Subcutaneous abdominal adipose tissue (tissue), 5 donors: ENCODE measurements at regions not wholly inside any gene's neighbourhood (a gene's known extent, or its start where the extent isn't known, plus 50 kb on each side); places are given as distances from the start of the nearest gene placed in this dataset.
"Not testable (repeated sequence)": the region's sequence is repeated elsewhere in the genome, so short reads cannot be mapped to it uniquely, and the experiment has no call there.

Experiments used
- H3K27ac ChIP-seq: one replicate; pipeline ENCODE4 v1.7.0; 2013; ENCODE audit warnings: low read depth, mild to moderate bottlenecking, inconsistent platforms, low read length, moderate library complexity
- H3K27me3 ChIP-seq, 5 donors: one replicate each; pipeline ENCODE4 v1.7.0; 2013; ENCODE audit warnings: low read length in 5 of 5, inconsistent platforms in 1 of 5; ENCODE audit not compliant: control insufficient read depth in 5 of 5, insufficient read depth in 4 of 5
- H3K36me3 ChIP-seq, 5 donors: one replicate each; pipeline ENCODE4 v1.7.0; 2013; ENCODE audit warnings: low read length in 5 of 5; ENCODE audit not compliant: control insufficient read depth in 5 of 5, insufficient read depth in 5 of 5
- H3K4me1 ChIP-seq, 5 donors: one replicate each; pipeline ENCODE4 v1.7.0; 2013; ENCODE audit warnings: low read length in 5 of 5, mild to moderate bottlenecking in 3 of 5, moderate library complexity in 1 of 5; ENCODE audit not compliant: control insufficient read depth in 5 of 5, insufficient read depth in 5 of 5
- H3K4me3 ChIP-seq, 5 donors: one replicate each; pipeline ENCODE4 v1.7.0; 2013; ENCODE audit warnings: low read length in 5 of 5, low read depth in 1 of 5
- H3K9ac ChIP-seq, 5 donors: one replicate each; pipeline ENCODE4 v1.7.0; 2013; ENCODE audit warnings: low read length in 5 of 5, mild to moderate bottlenecking in 4 of 5, moderate library complexity in 3 of 5
- H3K9me3 ChIP-seq, 5 donors: one replicate each; pipeline ENCODE4 v1.7.0; 2013; ENCODE audit warnings: low read length in 5 of 5; ENCODE audit not compliant: control insufficient read depth in 5 of 5
- donor health status: healthy.
- donor health status: healthy.
- donor health status: healthy.
- donor health status: healthy.
- donor health status: healthy.

GRCh38 chr3:33982949-33983348 lies 184.5 kb downstream of the PDCD6IP start:
- not testable (repeated sequence) for H3K27ac ChIP-seq, H3K9ac ChIP-seq, H3K4me1 ChIP-seq, H3K9me3 ChIP-seq, H3K36me3 ChIP-seq, H3K27me3 ChIP-seq, H3K4me3 ChIP-seq

GRCh38 chr3:33989229-33989628 lies 190.8 kb downstream of the PDCD6IP start:
- H3K27ac ChIP-seq: no peak overlapping the region

GRCh38 chr3:33991673-33992072 lies 193.2 kb downstream of the PDCD6IP start:
- no peaks in the 10 kb centered on the region for H3K4me1 ChIP-seq
- peaks cover 0 to 9% (median 0%) of the 10 kb centered on the region in 5 donors for H3K9me3 ChIP-seq
- H3K4me3 ChIP-seq: no peak overlapping the region
- peaks cover 0 to 6% (median 0%) of the 10 kb centered on the region in 5 donors for H3K27me3 ChIP-seq
- no peak overlapping the region for H3K27ac ChIP-seq
- no peak overlapping the region for H3K9ac ChIP-seq
- H3K36me3 ChIP-seq: no peaks in the 10 kb centered on the region

More at GRCh38 chr3:33989229-33989628, 190.8 kb downstream of the PDCD6IP start:
- no peaks in the 10 kb centered on the region for H3K9me3 ChIP-seq
- peaks cover 0 to 6% (median 0%) of the 10 kb centered on the region in 5 donors for H3K27me3 ChIP-seq
- H3K36me3 ChIP-seq: no peaks in the 10 kb centered on the region
- H3K4me3 ChIP-seq: no peak overlapping the region
- H3K4me1 ChIP-seq: no peaks in the 10 kb centered on the region
- no peak overlapping the region for H3K9ac ChIP-seq

GRCh38 chr3:33993631-33994030 lies 195.2 kb downstream of the PDCD6IP start:
- no peaks in the 10 kb centered on the region for H3K36me3 ChIP-seq
- H3K27ac ChIP-seq: no peak overlapping the region
- peaks cover 0 to 6% (median 0%) of the 10 kb centered on the region in 5 donors for H3K27me3 ChIP-seq
- no peak overlapping the region for H3K9ac ChIP-seq
- no peaks in the 10 kb centered on the region for H3K4me1 ChIP-seq
- no peak overlapping the region for H3K4me3 ChIP-seq
- H3K9me3 ChIP-seq: peaks cover 0 to 9% (median 0%) of the 10 kb centered on the region in 5 donors

- H3K27ac ChIP-seq: no peak overlapping the region
- H3K9ac ChIP-seq: no peak overlapping the region
- H3K4me1 ChIP-seq: no peaks in the 10 kb centered on the region
- H3K9me3 ChIP-seq: peaks cover 0 to 9% (median 0%) of the 10 kb centered on the region in 5 donors
- H3K36me3 ChIP-seq: no peaks in the 10 kb centered on the region
- no peak overlapping the region for H3K4me3 ChIP-seq
- no peaks in the 10 kb centered on the region for H3K27me3 ChIP-seq
Observed at GRCh38 chr3:33994568-33994967, 196.1 kb downstream of the PDCD6IP start.

GRCh38 chr3:34000301-34000700 lies 201.9 kb downstream of the PDCD6IP start:
- peaks cover 0 to 8% (median 0%) of the 10 kb centered on the region in 5 donors for H3K9me3 ChIP-seq
- H3K27ac ChIP-seq: no peak overlapping the region
- H3K36me3 ChIP-seq: no peaks in the 10 kb centered on the region
- H3K4me1 ChIP-seq: no peaks in the 10 kb centered on the region
- no peaks in the 10 kb centered on the region for H3K27me3 ChIP-seq
- no peak overlapping the region for H3K4me3 ChIP-seq
- no peak overlapping the region for H3K9ac ChIP-seq

GRCh38 chr3:34001022-34001421 lies 202.6 kb downstream of the PDCD6IP start:
- Histone ChIP-seq H3K27ac (no peak overlapping the region), H3K9ac (no peak overlapping the region), H3K9me3 (peaks cover 0 to 1% (median 0%) of the 10 kb centered on the region in 5 donors), H3K36me3 (no peaks in the 10 kb centered on the region), H3K27me3 (no peaks in the 10 kb centered on the region), H3K4me3 (no peak overlapping the region), H3K4me1 (no peaks in the 10 kb centered on the region)

GRCh38 chr3:34001990-34002389 lies 203.6 kb downstream of the PDCD6IP start:
- Histone ChIP-seq H3K4me3 (no peak overlapping the region), H3K9ac (no peak overlapping the region), H3K36me3 (no peaks in the 10 kb centered on the region), H3K9me3 (no peaks in the 10 kb centered on the region), H3K27me3 (no peaks in the 10 kb centered on the region), H3K4me1 (no peaks in the 10 kb centered on the region), H3K27ac (no peak overlapping the region)

GRCh38 chr3:34002569-34003100 lies 204.2 kb downstream of the PDCD6IP start:
- H3K4me3 ChIP-seq: no peak overlapping the region

GRCh38 chr3:34005886-34006285 lies 207.5 kb downstream of the PDCD6IP start:
- no peak overlapping the region for H3K9ac ChIP-seq

More at GRCh38 chr3:34002569-34003100, 204.2 kb downstream of the PDCD6IP start:
- H3K4me1 ChIP-seq: no peaks in the 10 kb centered on the region
- no peak overlapping the region for H3K9ac ChIP-seq
- H3K27me3 ChIP-seq: no peaks in the 10 kb centered on the region
- no peaks in the 10 kb centered on the region for H3K36me3 ChIP-seq
- no peaks in the 10 kb centered on the region for H3K9me3 ChIP-seq
- no peak overlapping the region for H3K27ac ChIP-seq

More at GRCh38 chr3:34005886-34006285, 207.5 kb downstream of the PDCD6IP start:
- Histone ChIP-seq H3K4me3 (no peak overlapping the region), H3K4me1 (no peaks in the 10 kb centered on the region), H3K9me3 (no peaks in the 10 kb centered on the region), H3K27ac (no peak overlapping the region), H3K36me3 (no peaks in the 10 kb centered on the region), H3K27me3 (no peaks in the 10 kb centered on the region)
